ENCODE measurements at regions not wholly inside any gene's neighbourhood (a gene's known extent, or its start where the extent isn't known, plus 50 kb on each side); places are given as distances from the start of the nearest gene placed in this dataset.

DNA sequence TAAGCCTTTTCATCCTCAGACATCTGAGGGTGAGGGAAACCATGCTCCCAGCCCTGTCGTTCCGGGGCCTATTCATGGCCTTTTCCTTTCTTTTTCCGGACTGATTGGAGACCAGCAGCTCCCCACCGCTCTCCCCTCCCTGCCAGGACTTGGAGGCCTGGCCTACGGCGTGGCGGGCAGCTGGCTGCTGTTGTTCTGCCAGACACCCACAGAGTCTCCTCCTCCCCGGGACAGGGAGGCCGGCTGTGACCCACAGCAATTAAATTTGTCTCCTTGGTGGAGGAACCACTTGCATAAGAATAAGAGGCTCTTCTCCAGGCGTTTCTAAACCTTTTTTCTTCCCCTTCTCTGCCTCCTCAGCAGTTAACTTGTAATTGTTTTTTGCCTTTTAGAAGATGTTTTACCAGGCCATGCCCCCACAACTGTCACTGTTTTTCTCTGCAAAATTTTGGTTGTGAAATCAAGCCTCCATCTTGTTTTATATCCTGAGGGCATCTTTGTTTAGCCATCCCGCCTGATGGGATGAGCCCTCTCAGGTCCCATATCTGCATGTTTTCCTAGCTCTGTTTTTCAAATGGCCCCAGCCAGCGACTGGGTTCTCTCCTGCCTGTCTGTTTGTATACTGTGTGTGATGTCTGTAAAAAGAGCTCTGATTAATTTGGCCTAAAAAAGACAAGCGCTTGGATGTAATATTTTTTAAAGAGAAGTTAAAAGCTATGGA lies 1060.0 kb upstream of the DDX18 start:
- TF ChIP-seq, protein P1, sequence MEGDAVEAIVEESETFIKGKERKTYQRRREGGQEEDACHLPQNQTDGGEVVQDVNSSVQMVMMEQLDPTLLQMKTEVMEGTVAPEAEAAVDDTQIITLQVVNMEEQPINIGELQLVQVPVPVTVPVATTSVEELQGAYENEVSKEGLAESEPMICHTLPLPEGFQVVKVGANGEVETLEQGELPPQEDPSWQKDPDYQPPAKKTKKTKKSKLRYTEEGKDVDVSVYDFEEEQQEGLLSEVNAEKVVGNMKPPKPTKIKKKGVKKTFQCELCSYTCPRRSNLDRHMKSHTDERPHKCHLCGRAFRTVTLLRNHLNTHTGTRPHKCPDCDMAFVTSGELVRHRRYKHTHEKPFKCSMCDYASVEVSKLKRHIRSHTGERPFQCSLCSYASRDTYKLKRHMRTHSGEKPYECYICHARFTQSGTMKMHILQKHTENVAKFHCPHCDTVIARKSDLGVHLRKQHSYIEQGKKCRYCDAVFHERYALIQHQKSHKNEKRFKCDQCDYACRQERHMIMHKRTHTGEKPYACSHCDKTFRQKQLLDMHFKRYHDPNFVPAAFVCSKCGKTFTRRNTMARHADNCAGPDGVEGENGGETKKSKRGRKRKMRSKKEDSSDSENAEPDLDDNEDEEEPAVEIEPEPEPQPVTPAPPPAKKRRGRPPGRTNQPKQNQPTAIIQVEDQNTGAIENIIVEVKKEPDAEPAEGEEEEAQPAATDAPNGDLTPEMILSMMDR (IDR thresholded peaks at IDR 0.05) = no peak
- TF ChIP-seq POLR2A (IDR thresholded peaks at IDR 0.05) (no peak), POLR2AphosphoS5 (IDR thresholded peaks at IDR 0.05) (no peak)
